ENCODE measurements at regions not wholly inside any gene's neighbourhood (a gene's known extent, or its start where the extent isn't known, plus 50 kb on each side); places are given as distances from the start of the nearest gene placed in this dataset.
"Not testable (repeated sequence)": the region's sequence is repeated elsewhere in the genome, so short reads cannot be mapped to it uniquely, and the experiment has no call there.

DNA sequence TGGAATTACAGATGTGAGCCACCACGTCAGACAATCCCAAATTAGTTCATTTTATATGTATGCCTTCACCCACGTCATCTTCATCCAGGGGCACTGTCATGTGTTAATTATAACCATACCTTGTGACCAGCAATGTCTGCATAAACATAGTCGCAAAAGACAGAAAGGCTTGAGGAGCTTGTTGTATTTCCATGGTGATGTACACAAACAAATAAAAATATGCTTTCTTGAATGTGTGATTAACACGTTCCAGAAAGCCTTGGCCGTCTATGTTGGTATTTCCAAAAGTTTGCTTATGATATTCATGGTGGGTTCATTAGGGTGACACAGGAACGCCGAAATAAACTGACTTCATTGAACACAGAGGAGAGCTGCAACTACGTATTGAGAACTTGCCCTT is 524.7 kb upstream of the ZNF717 start:
- H3K4me3 ChIP-seq (ENCODE audit: low read depth, low read length), result no peak overlapping the region
- no peak for DNase-seq (ENCODE audit: low read depth)
- TF ChIP-seq, protein P1, sequence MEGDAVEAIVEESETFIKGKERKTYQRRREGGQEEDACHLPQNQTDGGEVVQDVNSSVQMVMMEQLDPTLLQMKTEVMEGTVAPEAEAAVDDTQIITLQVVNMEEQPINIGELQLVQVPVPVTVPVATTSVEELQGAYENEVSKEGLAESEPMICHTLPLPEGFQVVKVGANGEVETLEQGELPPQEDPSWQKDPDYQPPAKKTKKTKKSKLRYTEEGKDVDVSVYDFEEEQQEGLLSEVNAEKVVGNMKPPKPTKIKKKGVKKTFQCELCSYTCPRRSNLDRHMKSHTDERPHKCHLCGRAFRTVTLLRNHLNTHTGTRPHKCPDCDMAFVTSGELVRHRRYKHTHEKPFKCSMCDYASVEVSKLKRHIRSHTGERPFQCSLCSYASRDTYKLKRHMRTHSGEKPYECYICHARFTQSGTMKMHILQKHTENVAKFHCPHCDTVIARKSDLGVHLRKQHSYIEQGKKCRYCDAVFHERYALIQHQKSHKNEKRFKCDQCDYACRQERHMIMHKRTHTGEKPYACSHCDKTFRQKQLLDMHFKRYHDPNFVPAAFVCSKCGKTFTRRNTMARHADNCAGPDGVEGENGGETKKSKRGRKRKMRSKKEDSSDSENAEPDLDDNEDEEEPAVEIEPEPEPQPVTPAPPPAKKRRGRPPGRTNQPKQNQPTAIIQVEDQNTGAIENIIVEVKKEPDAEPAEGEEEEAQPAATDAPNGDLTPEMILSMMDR (conservative IDR thresholded peaks at IDR 0.05; ENCODE audit: low read depth, low read length), result no peak

DNA sequence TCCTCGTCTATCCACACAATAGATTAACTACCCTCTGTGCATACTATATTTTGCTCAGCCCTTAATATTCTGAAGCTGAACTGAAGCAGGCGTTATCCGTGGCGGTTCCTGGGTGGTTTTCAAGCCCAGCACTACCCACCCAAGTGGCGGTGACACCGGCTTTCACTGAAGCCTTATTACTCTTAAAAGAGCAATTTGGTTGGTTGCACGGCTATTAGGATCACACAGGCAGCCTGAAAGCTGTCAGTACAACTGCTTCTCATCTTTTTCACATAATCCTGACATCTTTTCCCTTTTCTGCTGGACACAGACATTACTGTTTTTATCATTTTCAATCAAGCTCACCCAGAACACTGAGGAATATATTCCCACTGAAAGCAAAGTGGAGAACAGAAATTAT is 525.3 kb upstream of the ZNF717 start:
- no peak overlapping the region for H3K4me3 ChIP-seq (ENCODE audit: low read depth, low read length)
- TF ChIP-seq, protein P1 (conservative IDR thresholded peaks at IDR 0.05; ENCODE audit: low read depth, low read length), result no peak
- DNase-seq (ENCODE audit: low read depth), result no peak

DNA sequence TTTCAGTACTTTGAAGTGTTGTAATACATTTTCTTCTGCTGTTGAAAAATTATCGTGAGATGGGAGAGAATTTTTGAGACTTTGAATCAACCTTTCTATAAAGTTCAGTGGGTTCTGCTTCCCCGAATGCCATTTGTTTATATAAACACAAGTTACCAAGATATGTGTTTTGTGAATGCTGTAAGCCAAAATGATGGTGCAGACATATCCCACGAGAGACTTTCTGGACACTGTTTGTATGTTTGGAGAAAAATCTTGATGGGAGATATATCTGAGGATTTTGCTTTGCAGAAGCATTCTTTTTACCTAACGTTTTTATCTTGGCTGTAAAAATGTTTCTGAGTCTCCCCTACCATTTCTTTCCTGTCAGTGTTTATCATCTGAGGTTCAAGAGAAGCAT is 526.6 kb upstream of the ZNF717 start:
- no peak overlapping the region for H3K4me3 ChIP-seq (ENCODE audit: low read depth, low read length)
- DNase-seq (ENCODE audit: low read depth), result no peak

DNA sequence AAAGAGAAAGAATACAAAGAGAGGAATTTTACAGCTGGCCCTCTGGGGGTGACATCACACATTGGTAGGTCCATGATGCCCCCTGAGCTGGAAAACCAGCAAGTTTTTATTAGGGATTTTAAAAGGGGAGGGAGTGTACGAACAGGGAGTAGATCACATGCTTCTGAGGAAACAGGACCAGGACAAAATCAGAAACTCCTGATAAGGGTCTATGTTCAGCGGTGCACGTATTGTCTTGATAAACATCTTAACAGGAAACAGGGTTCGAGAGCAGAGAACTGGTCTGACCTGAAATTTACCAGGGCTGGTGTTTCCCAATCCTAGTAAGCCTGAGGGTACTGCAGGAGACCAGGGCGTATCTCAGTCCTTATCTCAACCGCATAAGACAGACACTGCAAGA is 530.6 kb upstream of the ZNF717 start:
- DNase-seq (ENCODE audit: low read depth); H3K4me3 ChIP-seq (ENCODE audit: low read depth, low read length): not testable (repeated sequence)

More for the DNA sequence above, 526.6 kb upstream of the ZNF717 start:
- TF ChIP-seq, protein P1 (conservative IDR thresholded peaks at IDR 0.05; ENCODE audit: low read depth, low read length), result no peak

DNA sequence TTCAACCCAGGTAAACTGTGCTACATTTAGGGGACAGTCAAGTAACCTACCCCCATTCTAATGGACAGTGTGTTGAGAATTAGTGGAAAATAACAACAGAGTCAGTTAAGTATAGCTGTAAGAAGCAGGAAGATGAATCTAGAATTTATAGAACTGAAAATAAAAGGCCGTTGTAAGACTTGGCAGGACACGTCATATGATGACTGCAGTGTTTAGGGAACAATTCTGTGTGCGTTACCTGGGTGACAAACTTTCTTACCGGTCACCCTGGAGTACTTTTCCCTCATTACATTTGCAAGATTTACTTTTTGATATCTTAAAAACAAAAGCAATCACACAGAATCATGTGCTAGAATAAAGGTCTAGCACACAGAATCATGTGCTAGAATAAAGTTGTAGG is 536.3 kb upstream of the ZNF717 start:
- DNase-seq (ENCODE audit: low read depth), result no peak
- TF ChIP-seq, protein P1 (conservative IDR thresholded peaks at IDR 0.05; ENCODE audit: low read depth, low read length), result no peak
- no peak overlapping the region for H3K4me3 ChIP-seq (ENCODE audit: low read depth, low read length)

DNA sequence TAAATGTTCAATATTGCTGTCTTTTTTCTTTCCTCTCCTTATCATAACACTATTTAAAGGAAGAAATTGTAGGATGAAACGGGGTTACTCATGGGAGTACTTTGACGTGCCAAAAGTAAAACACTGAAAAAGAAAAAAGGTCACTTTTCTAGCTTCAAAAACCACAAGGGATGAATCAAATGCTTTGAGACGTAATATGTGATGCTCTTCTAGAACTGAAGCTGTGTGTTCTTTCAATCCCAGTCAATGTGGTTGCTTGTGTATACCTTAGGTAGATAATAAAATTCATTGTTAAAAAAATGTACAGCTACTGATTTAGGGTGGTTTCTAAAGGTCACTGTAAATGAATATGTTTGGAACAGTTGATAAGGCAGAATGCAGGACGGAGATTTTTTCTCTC is 538.8 kb upstream of the ZNF717 start:
- no peak overlapping the region for H3K4me3 ChIP-seq (ENCODE audit: low read depth, low read length)
- TF ChIP-seq, protein P1 (conservative IDR thresholded peaks at IDR 0.05; ENCODE audit: low read depth, low read length), result no peak
- DNase-seq (ENCODE audit: low read depth), result no peak

DNA sequence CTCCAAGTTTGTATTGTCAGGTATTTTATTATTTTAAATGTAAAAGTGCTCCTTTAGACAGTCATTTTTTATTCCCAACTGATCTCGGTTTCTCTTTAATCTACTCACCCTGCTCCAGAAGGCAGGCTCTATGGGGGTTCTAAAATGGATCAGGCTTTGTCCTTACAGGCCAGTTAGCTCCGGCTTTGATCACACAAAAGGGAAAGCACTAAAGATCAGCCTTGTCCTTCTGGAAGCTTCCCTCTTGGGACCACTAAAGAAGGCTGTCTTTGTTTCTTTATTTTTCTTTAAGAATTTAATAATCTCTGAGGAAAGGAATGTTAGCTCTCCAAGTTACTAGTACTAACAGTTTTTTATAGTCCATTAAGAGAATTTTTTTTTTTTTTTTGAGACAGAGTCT is 560.5 kb upstream of the ZNF717 start:
- DNase-seq (ENCODE audit: low read depth), result no peak
- H3K4me3 ChIP-seq (ENCODE audit: low read depth, low read length), result no peak overlapping the region
- TF ChIP-seq, protein P1 (conservative IDR thresholded peaks at IDR 0.05; ENCODE audit: low read depth, low read length), result no peak

DNA sequence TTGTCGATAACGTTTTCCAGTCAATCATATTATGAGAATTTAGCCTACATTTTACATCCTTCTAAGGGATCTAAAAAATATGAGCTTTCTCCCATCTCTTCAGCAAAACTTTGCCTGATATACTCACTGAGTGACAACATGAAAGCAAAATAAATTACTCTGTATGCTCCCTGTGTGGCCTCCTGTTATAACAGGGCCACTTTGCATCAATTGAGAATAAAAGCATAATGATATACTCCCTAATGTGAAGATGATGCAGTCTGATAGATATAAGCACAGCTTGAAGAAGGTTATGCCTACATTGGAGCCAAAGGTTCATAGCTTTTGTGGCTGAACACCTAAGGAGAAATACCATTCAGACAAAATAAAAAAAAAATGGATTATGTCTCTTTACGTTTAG is 561.3 kb upstream of the ZNF717 start:
- TF ChIP-seq, protein P1 (conservative IDR thresholded peaks at IDR 0.05; ENCODE audit: low read depth, low read length), result no peak
- DNase-seq (ENCODE audit: low read depth), result no peak
- no peak overlapping the region for H3K4me3 ChIP-seq (ENCODE audit: low read depth, low read length)
